ENCODE measurements at regions not wholly inside any gene's neighbourhood (a gene's known extent, or its start where the extent isn't known, plus 50 kb on each side); places are given as distances from the start of the nearest gene placed in this dataset.

DNA sequence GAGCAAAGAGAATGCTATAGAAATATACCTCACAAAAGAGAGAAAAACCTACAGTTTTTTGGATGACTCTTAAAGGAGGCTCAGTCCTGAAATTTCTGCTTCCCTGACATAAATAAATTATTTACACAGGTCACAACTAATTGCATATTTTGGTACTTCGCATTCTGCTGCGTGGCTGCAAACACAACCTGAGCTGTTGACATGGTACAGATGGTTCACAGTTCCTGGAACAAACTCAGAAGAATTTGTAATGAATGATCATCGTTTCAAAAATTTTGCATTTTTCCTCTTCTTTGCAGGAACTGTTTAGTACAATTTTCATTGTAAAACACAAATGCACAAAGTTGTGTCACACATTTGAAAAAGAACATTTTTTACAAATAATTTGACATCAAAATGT, 313.7 kb upstream of the SYT1 start:
- Histone ChIP-seq H3K4me1 (ENCODE audit: control insufficient read depth, insufficient read depth, low read depth, low read length) (no peaks in the 10 kb centered on the region), H3K4me3 (ENCODE audit: insufficient read depth in 1 of 2, low read depth in 1 of 2, low read length in 2 of 2) (no peak overlapping the region), H3K4me2 (ENCODE audit: low read length, poor library complexity, severe bottlenecking) (no peak overlapping the region), H3K79me1 (replicated peaks; ENCODE audit: low read length, poor library complexity, severe bottlenecking) (no peaks in the 10 kb centered on the region), H4K8ac (ENCODE audit: low read length) (no peak overlapping the region), H3K27ac (ENCODE audit: low read length, poor library complexity, severe bottlenecking) (no peak overlapping the region), H2BK5ac (ENCODE audit: low read depth, low read length, poor library complexity, severe bottlenecking) (no peak overlapping the region), H3K36me3 (ENCODE audit: control insufficient read depth in 1 of 2, insufficient read depth in 2 of 2, low read depth in 1 of 2, low read length in 2 of 2) (no peaks in the 10 kb centered on the region), H2BK12ac (ENCODE audit: low read length in 2 of 2) (no peak overlapping the region), H3K23ac (ENCODE audit: low read length in 2 of 2) (no peak overlapping the region), H3K4ac (ENCODE audit: low read depth in 1 of 2, low read length in 2 of 2) (no peak overlapping the region), H3K9me3 (ENCODE audit: control insufficient read depth, low read length) (no peaks in the 10 kb centered on the region), H4K91ac (ENCODE audit: low read length) (no peak overlapping the region), H3K27me3 (ENCODE audit: control insufficient read depth in 1 of 2, insufficient read depth in 1 of 2, low read length in 2 of 2) (no peaks in the 10 kb centered on the region), H2AK5ac (ENCODE audit: low read length, severe bottlenecking) (no peak overlapping the region), H2BK120ac (ENCODE audit: low read depth, low read length) (no peak overlapping the region), H3K9ac (ENCODE audit: low read length) (no peak overlapping the region), H3K18ac (ENCODE audit: low read depth in 1 of 2, low read length in 2 of 2) (no peak overlapping the region), H2AFZ (ENCODE audit: low read depth, low read length) (no peak overlapping the region), H2BK15ac (ENCODE audit: low read depth, poor library complexity, severe bottlenecking) (no peak overlapping the region), H3K14ac (ENCODE audit: low read length in 2 of 2) (no peak overlapping the region)
- 87% methylated on average over 2 of the region's 3 CpGs for WGBS
- no peak for DNase-seq

DNA sequence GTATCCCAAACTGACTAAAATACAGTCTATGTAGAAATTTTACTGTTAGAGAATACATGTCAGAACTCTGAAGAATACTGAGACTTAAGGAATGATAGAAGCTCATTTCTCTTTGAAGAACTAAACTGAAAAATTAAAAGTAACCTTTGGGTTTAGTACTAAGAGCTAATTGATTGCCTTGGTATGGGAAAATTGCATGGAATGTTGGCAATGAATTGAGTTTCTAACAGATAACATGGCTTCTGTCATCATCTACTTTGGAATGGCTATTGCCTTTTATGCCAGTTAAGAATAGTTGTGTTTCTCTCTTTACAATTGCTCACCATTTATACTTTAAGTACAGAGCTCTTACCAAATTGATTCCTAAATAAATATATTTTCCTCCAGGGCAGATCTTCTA, 308.8 kb upstream of the SYT1 start:
- H4K8ac ChIP-seq (ENCODE audit: low read length), result no peak overlapping the region
- H3K4me1 ChIP-seq (ENCODE audit: control insufficient read depth, insufficient read depth, low read depth, low read length), result no peaks in the 10 kb centered on the region
- H2AFZ ChIP-seq (ENCODE audit: low read depth, low read length), result no peak overlapping the region
- no peak overlapping the region for H4K91ac ChIP-seq (ENCODE audit: low read length)
- DNase-seq, result no peak
- no peak overlapping the region for H3K9ac ChIP-seq (ENCODE audit: low read length)
- H2BK15ac ChIP-seq (ENCODE audit: low read depth, poor library complexity, severe bottlenecking), result no peak overlapping the region
- H3K27ac ChIP-seq (ENCODE audit: low read length, poor library complexity, severe bottlenecking), result no peak overlapping the region
- H3K4ac ChIP-seq (ENCODE audit: low read depth in 1 of 2, low read length in 2 of 2), result no peak overlapping the region
- H2BK12ac ChIP-seq (ENCODE audit: low read length in 2 of 2), result no peak overlapping the region
- H3K4me3 ChIP-seq (ENCODE audit: insufficient read depth in 1 of 2, low read depth in 1 of 2, low read length in 2 of 2), result no peak overlapping the region
- no peak overlapping the region for H3K14ac ChIP-seq (ENCODE audit: low read length in 2 of 2)
- H3K9me3 ChIP-seq (ENCODE audit: control insufficient read depth, low read length), result no peaks in the 10 kb centered on the region
- H3K36me3 ChIP-seq (ENCODE audit: control insufficient read depth in 1 of 2, insufficient read depth in 2 of 2, low read depth in 1 of 2, low read length in 2 of 2), result no peaks in the 10 kb centered on the region
- no peak overlapping the region for H3K4me2 ChIP-seq (ENCODE audit: low read length, poor library complexity, severe bottlenecking)
- H3K23ac ChIP-seq (ENCODE audit: low read length in 2 of 2), result no peak overlapping the region
- H3K18ac ChIP-seq (ENCODE audit: low read depth in 1 of 2, low read length in 2 of 2), result no peak overlapping the region
- H2AK5ac ChIP-seq (ENCODE audit: low read length, severe bottlenecking), result no peak overlapping the region
- no peak overlapping the region for H2BK5ac ChIP-seq (ENCODE audit: low read depth, low read length, poor library complexity, severe bottlenecking)
- no peak overlapping the region for H2BK120ac ChIP-seq (ENCODE audit: low read depth, low read length)
- H3K27me3 ChIP-seq (ENCODE audit: control insufficient read depth in 1 of 2, insufficient read depth in 1 of 2, low read length in 2 of 2), result no peaks in the 10 kb centered on the region
- no peaks in the 10 kb centered on the region for H3K79me1 ChIP-seq (replicated peaks; ENCODE audit: low read length, poor library complexity, severe bottlenecking)

DNA sequence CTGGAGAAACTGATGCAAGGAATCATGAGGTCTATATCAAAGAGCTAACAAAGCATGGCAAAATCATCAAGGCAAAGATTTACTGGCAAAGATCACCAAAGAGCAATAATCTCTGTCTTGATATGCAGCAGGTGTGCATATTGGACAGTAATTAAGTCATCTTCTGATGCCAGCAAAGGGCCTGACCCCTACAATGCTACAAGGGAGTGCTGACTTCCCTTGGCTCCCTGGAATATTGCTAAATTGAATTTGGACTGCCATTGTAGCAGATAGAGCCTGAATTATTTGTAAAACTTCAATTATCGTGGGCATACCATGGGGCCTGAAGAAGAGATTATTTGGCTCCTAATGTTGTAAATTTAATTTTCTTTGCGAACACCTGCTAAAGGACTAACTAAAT, 307.9 kb upstream of the SYT1 start:
- Histone ChIP-seq H3K9me3 (ENCODE audit: control insufficient read depth, low read length) (no peaks in the 10 kb centered on the region), H4K91ac (ENCODE audit: low read length) (no peak overlapping the region), H2BK15ac (ENCODE audit: low read depth, poor library complexity, severe bottlenecking) (no peak overlapping the region), H4K8ac (ENCODE audit: low read length) (no peak overlapping the region), H3K4ac (ENCODE audit: low read depth in 1 of 2, low read length in 2 of 2) (no peak overlapping the region), H3K4me3 (ENCODE audit: insufficient read depth in 1 of 2, low read depth in 1 of 2, low read length in 2 of 2) (no peak overlapping the region), H3K79me1 (replicated peaks; ENCODE audit: low read length, poor library complexity, severe bottlenecking) (no peaks in the 10 kb centered on the region), H2BK12ac (ENCODE audit: low read length in 2 of 2) (no peak overlapping the region), H2BK120ac (ENCODE audit: low read depth, low read length) (no peak overlapping the region), H3K27me3 (ENCODE audit: control insufficient read depth in 1 of 2, insufficient read depth in 1 of 2, low read length in 2 of 2) (no peaks in the 10 kb centered on the region), H3K23ac (ENCODE audit: low read length in 2 of 2) (no peak overlapping the region), H3K9ac (ENCODE audit: low read length) (no peak overlapping the region), H3K18ac (ENCODE audit: low read depth in 1 of 2, low read length in 2 of 2) (no peak overlapping the region), H3K27ac (ENCODE audit: low read length, poor library complexity, severe bottlenecking) (no peak overlapping the region), H3K14ac (ENCODE audit: low read length in 2 of 2) (no peak overlapping the region), H2AFZ (ENCODE audit: low read depth, low read length) (no peak overlapping the region), H3K36me3 (ENCODE audit: control insufficient read depth in 1 of 2, insufficient read depth in 2 of 2, low read depth in 1 of 2, low read length in 2 of 2) (no peaks in the 10 kb centered on the region), H2AK5ac (ENCODE audit: low read length, severe bottlenecking) (no peak overlapping the region), H3K4me1 (ENCODE audit: control insufficient read depth, insufficient read depth, low read depth, low read length) (no peaks in the 10 kb centered on the region), H3K4me2 (ENCODE audit: low read length, poor library complexity, severe bottlenecking) (no peak overlapping the region), H2BK5ac (ENCODE audit: low read depth, low read length, poor library complexity, severe bottlenecking) (no peak overlapping the region)
- no peak for DNase-seq
- WGBS, result 100% methylated on average over 1 of the region's 2 CpGs

DNA sequence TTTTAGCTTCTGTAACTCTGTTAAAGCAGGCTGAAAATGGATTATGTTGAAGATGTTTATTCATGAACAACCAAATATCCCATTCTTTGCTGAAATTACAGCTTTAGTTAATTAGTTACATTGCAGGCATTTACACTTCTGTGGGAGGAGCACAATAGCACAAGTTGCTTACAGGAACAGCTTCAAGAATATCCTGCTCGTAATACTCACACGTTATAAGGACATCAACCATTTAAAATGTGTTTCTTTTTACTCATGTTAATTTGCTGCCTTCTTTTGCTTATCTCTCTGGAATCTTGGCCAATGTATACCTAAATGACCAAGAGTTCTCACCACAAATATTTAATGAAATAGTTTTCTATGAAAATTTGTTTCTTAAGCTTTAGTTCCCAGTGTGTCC, 305.2 kb upstream of the SYT1 start:
- no peaks in the 10 kb centered on the region for H3K79me1 ChIP-seq (replicated peaks; ENCODE audit: low read length, poor library complexity, severe bottlenecking)
- 85% methylated on average over 2 of the region's 2 CpGs for WGBS
- no peak overlapping the region for H3K27ac ChIP-seq (ENCODE audit: low read length, poor library complexity, severe bottlenecking)
- no peak for DNase-seq
- no peaks in the 10 kb centered on the region for H3K4me1 ChIP-seq (ENCODE audit: control insufficient read depth, insufficient read depth, low read depth, low read length)
- no peak overlapping the region for H3K18ac ChIP-seq (ENCODE audit: low read depth in 1 of 2, low read length in 2 of 2)
- no peak overlapping the region for H2BK5ac ChIP-seq (ENCODE audit: low read depth, low read length, poor library complexity, severe bottlenecking)
- H3K36me3 ChIP-seq (ENCODE audit: control insufficient read depth in 1 of 2, insufficient read depth in 2 of 2, low read depth in 1 of 2, low read length in 2 of 2), result no peaks in the 10 kb centered on the region
- no peak overlapping the region for H3K4me2 ChIP-seq (ENCODE audit: low read length, poor library complexity, severe bottlenecking)
- no peak overlapping the region for H3K14ac ChIP-seq (ENCODE audit: low read length in 2 of 2)
- H3K27me3 ChIP-seq (ENCODE audit: control insufficient read depth in 1 of 2, insufficient read depth in 1 of 2, low read length in 2 of 2), result no peaks in the 10 kb centered on the region
- H2BK15ac ChIP-seq (ENCODE audit: low read depth, poor library complexity, severe bottlenecking), result no peak overlapping the region
- no peak overlapping the region for H2AFZ ChIP-seq (ENCODE audit: low read depth, low read length)
- no peak overlapping the region for H2AK5ac ChIP-seq (ENCODE audit: low read length, severe bottlenecking)
- H4K8ac ChIP-seq (ENCODE audit: low read length), result no peak overlapping the region
- no peaks in the 10 kb centered on the region for H3K9me3 ChIP-seq (ENCODE audit: control insufficient read depth, low read length)
- no peak overlapping the region for H3K23ac ChIP-seq (ENCODE audit: low read length in 2 of 2)
- H2BK12ac ChIP-seq (ENCODE audit: low read length in 2 of 2), result no peak overlapping the region
- no peak overlapping the region for H2BK120ac ChIP-seq (ENCODE audit: low read depth, low read length)
- H4K91ac ChIP-seq (ENCODE audit: low read length), result no peak overlapping the region
- no peak overlapping the region for H3K4ac ChIP-seq (ENCODE audit: low read depth in 1 of 2, low read length in 2 of 2)
- no peak overlapping the region for H3K4me3 ChIP-seq (ENCODE audit: insufficient read depth in 1 of 2, low read depth in 1 of 2, low read length in 2 of 2)
- no peak overlapping the region for H3K9ac ChIP-seq (ENCODE audit: low read length)

All from mesenchymal stem cell (in vitro differentiated cells and primary cell).